Kidney epithelial cell (primary cell): ENCODE measurements at regions not wholly inside any gene's neighbourhood (a gene's known extent, or its start where the extent isn't known, plus 50 kb on each side); places are given as distances from the start of the nearest gene placed in this dataset.

Experiments used
- DNase-seq: peaks from one replicate; pipeline ENCODE4 v3.0.0-alpha.2; 2010; ENCODE audit warnings: low read depth
- H3K27me3 ChIP-seq: 2 replicates; pipeline ENCODE4 v1.6.0; 2011; ENCODE audit warnings: low read length; ENCODE audit not compliant: control insufficient read depth, insufficient read depth
- H3K36me3 ChIP-seq: 2 replicates; pipeline ENCODE4 v1.5.1; 2011; ENCODE audit warnings: low read length; ENCODE audit not compliant: control insufficient read depth, insufficient read depth
- H3K4me3 ChIP-seq: 2 replicates; pipeline ENCODE4 v1.5.1; 2011; ENCODE audit warnings: low read depth, mild to moderate bottlenecking, control low read depth, low read length
- CTCF ChIP-seq: IDR thresholded peaks from 2 replicates; pipeline ENCODE4 v1.5.1; 2011; ENCODE audit warnings: mild to moderate bottlenecking, moderate library complexity, low read length, control low read depth, inconsistent platforms; ENCODE audit not compliant: insufficient read depth, poor library complexity, severe bottlenecking

- Histone ChIP-seq H3K4me3 (no peak overlapping the region), H3K27me3 (no peaks in the 10 kb centered on the region), H3K36me3 (no peaks in the 10 kb centered on the region)
- DNase-seq, result no peak
- TF ChIP-seq CTCF, result no peak
Observed at GRCh38 chr3:27655547-27655946, 66.6 kb downstream of the EOMES start.

DNA sequence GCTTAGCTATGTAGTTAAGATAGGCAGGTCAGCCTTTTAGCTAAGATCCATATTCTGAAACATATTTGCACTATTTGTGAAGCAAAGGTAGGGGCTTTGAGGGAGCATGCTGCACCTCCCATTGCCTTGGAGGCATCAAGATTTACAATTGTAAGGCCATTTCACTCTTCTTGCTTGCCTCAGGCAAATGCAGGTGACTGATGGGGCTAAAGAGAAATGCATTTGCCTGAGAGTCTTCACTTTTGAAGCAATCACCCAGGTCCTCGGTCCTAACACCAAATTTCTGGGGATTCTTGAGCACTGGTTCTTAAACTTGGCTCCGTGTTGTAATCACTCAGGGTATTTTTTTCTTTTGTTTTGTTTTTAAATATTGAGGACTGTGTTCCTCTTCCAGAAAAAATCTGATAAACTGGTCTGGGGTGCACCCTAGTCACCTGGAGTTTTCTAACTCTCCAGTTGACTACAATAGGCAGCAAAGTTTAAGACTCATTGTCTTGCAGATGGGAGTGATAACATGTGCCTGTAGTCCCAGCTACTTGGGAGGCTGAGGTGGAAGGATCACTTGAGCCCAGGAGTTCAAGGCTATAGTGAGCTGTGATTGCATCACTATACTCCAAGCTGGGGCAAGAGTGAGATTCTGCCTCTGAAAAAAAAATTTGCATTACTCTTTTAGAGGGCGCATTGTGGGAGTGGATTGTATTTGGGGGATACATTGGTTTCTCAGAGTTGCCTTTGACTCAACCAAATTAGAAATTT lies 68.1 kb downstream of the EOMES start:
- no peak for TF ChIP-seq CTCF
- Histone ChIP-seq H3K4me3 (no peak overlapping the region), H3K27me3 (no peaks in the 10 kb centered on the region), H3K36me3 (no peaks in the 10 kb centered on the region)
- DNase-seq, result no peak

GRCh38 chr3:27649277-27649676 lies 72.8 kb downstream of the EOMES start:
- no peaks in the 10 kb centered on the region for H3K27me3 ChIP-seq
- DNase-seq, result no peak
- no peaks in the 10 kb centered on the region for H3K36me3 ChIP-seq
- TF ChIP-seq CTCF, result no peak
- no peak overlapping the region for H3K4me3 ChIP-seq

GRCh38 chr3:27646896-27647295 lies 75.2 kb downstream of the EOMES start:
- no peak for TF ChIP-seq CTCF
- Histone ChIP-seq H3K36me3 (no peaks in the 10 kb centered on the region), H3K4me3 (no peak overlapping the region), H3K27me3 (no peaks in the 10 kb centered on the region)
- no peak for DNase-seq

GRCh38 chr3:27644941-27645340 lies 77.2 kb downstream of the EOMES start:
- Histone ChIP-seq H3K27me3 (no peaks in the 10 kb centered on the region), H3K4me3 (no peak overlapping the region), H3K36me3 (no peaks in the 10 kb centered on the region)
- TF ChIP-seq CTCF, result no peak
- DNase-seq, result no peak

GRCh38 chr3:27643355-27643754 lies 78.8 kb downstream of the EOMES start:
- H3K27me3 ChIP-seq, result no peaks in the 10 kb centered on the region
- TF ChIP-seq CTCF, result no peak
- H3K4me3 ChIP-seq, result no peak overlapping the region
- no peaks in the 10 kb centered on the region for H3K36me3 ChIP-seq
- no peak for DNase-seq
